Ovary (tissue), 3 donors: ENCODE measurements at regions not wholly inside any gene's neighbourhood (a gene's known extent, or its start where the extent isn't known, plus 50 kb on each side); places are given as distances from the start of the nearest gene placed in this dataset.

ENCODE experiments used
- CTCF ChIP-seq, 3 donors: fragments of 450-650 bp in 2 of 3; fragments of 200-600 bp in 1 of 3; IDR thresholded peaks; one replicate each; pipeline versions ENCODE4 v1.5.1 to v1.8.0; 2016 to 2022; ENCODE audit warnings: antibody characterized with exemption in 3 of 3, mild to moderate bottlenecking in 1 of 3
- EP300 ChIP-seq: sonication (generic); formaldehyde crosslinking; IDR thresholded peaks from one replicate; pipeline ENCODE4 v1.6.1; 2017; ENCODE audit warnings: antibody characterized with exemption
- donor health status: DM: no; HTN: no; CAD: no.

GRCh38 chr10:23534326-23534725, 95.5 kb downstream of the OTUD1 start:
- TF ChIP-seq CTCF (IDR thresholded peaks at IDR 0.05) = no peak
- TF ChIP-seq EP300 = no peak
